HEK293T (cell line): ENCODE measurements at regions not wholly inside any gene's neighbourhood (a gene's known extent, or its start where the extent isn't known, plus 50 kb on each side); places are given as distances from the start of the nearest gene placed in this dataset.

Experiments used
- BHLHE40 ChIP-seq: fragments of 450-650 bp; IDR thresholded peaks from 2 replicates; pipeline ENCODE4 v1.6.1; 2016; ENCODE audit warnings: mild to moderate bottlenecking, moderate library complexity, borderline replicate concordance
- ELF4 ChIP-seq: fragments of 450-650 bp; IDR thresholded peaks from 2 replicates; pipeline ENCODE4 v1.6.1; 2017; ENCODE audit warnings: antibody characterized with exemption
- FOXA1 ChIP-seq: fragments of 450-650 bp; IDR thresholded peaks from 2 replicates; pipeline ENCODE4 v1.6.1; 2016; ENCODE audit warnings: mild to moderate bottlenecking
- FOXK2 ChIP-seq: fragments of 450-650 bp; IDR thresholded peaks from 2 replicates; pipeline ENCODE4 v1.6.1; 2016; ENCODE audit warnings: mild to moderate bottlenecking
- FOXM1 ChIP-seq: fragments of 450-650 bp; IDR thresholded peaks from 2 replicates; pipeline ENCODE4 v1.6.1; 2017; ENCODE audit warnings: mild to moderate bottlenecking, borderline replicate concordance
- L3MBTL2 ChIP-seq: fragments of 450-650 bp; conservative IDR thresholded peaks from 2 replicates; pipeline ENCODE4 v1.6.1; 2016; ENCODE audit warnings: mild to moderate bottlenecking
- SP1 ChIP-seq: fragments of 450-650 bp; IDR thresholded peaks from 2 replicates; pipeline ENCODE4 v1.6.1; 2017
- TARDBP ChIP-seq: fragments of 450-650 bp; IDR thresholded peaks from 2 replicates; pipeline ENCODE4 v1.6.1; 2016
- ZNF384 ChIP-seq: fragments of 450-650 bp; IDR thresholded peaks from 2 replicates; pipeline ENCODE4 v1.6.1; 2016

GRCh38 chr3:80238606-80239005 lies 470.8 kb upstream of the ROBO1 start:
- no peak for TF ChIP-seq SP1
- TF ChIP-seq FOXA1, result no peak
- no peak for TF ChIP-seq L3MBTL2
- TF ChIP-seq BHLHE40, result no peak
- no peak for TF ChIP-seq TARDBP
- no peak for TF ChIP-seq FOXM1
- TF ChIP-seq ELF4, result no peak
- TF ChIP-seq ZNF384, result no peak
- no peak for TF ChIP-seq FOXK2
